HG02870 (cell line): ENCODE measurements at regions not wholly inside any gene's neighbourhood (a gene's known extent, or its start where the extent isn't known, plus 50 kb on each side); places are given as distances from the start of the nearest gene placed in this dataset.

Experiments
- ATAC-seq: cut with Tn5 transposase; IDR thresholded peaks from one replicate; pipeline ENCODE4 v1.9.1; 2021; ENCODE audit warnings: mild to moderate bottlenecking, moderate library complexity; ENCODE audit not compliant: unreplicated experiment

DNA sequence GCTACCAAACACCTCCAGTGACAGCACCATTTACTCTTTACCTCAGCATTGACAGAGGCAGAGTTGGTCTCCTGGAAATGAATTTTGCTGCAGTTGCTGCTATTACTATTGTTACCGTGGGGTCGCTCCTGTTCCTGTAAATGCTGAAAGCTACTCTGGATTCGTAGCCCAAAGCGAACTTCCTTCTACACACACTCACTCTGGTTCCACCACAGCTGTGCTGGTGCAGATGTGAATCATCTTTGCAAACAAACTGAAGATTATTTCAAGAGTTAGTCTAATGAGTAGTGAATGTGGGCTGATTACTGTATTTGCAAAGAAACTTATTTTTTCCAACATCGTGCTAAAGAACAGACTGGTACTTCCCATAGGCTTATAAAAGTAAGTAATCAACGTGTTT, 304.0 kb downstream of the LPIN1 start:
- ATAC-seq: no peak

GRCh38 chr2:12051831-12052230, 305.4 kb downstream of the LPIN1 start:
- no peak for ATAC-seq

GRCh38 chr2:12052796-12053195, 306.4 kb downstream of the LPIN1 start:
- no peak for ATAC-seq

- no peak for ATAC-seq
Measured at GRCh38 chr2:12054956-12055618, 308.7 kb downstream of the LPIN1 start.

- peak; percentile 75 for ATAC-seq
Measured at GRCh38 chr2:12057436-12058166, 311.2 kb downstream of the LPIN1 start.

GRCh38 chr2:12059616-12060441, 313.4 kb downstream of the LPIN1 start:
- no peak for ATAC-seq

DNA sequence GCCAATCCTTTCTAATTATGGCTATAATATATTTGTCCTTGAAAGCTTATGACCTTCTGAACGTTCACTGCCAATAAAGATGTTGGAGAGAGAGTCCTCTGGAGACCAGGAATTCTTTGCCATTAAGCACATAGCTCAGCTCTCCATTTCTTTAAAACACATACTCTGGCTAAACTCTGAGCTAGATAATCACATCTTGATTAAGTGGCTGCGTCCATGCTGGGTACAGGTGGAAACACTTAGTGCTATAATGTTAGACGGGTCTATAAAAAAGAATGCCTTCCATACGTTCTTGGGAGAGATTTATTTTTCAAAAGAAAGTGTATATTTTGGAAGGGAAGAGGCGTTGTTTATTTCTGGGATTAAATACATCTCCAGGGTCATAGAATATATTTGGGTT, 314.5 kb downstream of the LPIN1 start:
- no peak for ATAC-seq

- no peak for ATAC-seq
Measured at GRCh38 chr2:12061286-12062052, 315.0 kb downstream of the LPIN1 start.

DNA sequence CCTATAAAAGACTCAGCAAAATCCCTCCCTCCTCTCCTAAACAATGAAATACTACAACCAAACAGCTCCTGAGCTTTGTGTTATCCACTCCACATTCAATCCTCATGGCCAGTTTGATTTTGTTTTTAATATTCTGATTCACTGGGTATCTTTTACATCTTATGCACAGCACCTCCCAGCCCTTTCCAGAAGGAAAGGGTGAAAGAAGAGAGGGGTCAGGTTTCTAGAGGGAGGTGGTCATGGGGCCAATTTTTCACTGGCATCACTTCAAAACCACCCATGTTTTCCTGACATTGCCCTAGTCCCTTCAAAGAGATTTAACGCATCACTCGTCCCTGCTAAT, 315.6 kb downstream of the LPIN1 start:
- no peak for ATAC-seq

- no peak for ATAC-seq
Measured at GRCh38 chr2:12063210-12063609, 316.8 kb downstream of the LPIN1 start.

DNA sequence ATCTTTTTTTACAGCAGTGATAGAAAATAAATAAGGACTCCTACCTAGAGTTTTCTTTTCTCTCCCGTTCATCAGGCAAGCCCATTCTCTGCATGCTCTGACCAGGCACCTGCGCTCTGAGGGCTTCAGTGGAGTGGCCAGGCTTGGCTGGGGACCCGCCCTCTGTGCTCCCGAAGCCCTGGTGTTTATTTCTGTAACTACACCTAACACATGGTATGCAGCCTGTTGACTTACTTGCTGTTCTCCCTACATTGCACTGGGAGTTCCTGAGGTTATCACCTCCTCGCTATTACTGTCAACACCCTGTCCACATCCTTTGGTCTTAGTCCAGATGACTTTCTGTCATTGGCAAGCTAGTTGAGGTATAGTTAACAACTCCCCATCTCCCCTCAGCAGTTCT, 317.7 kb downstream of the LPIN1 start:
- ATAC-seq: no peak

DNA sequence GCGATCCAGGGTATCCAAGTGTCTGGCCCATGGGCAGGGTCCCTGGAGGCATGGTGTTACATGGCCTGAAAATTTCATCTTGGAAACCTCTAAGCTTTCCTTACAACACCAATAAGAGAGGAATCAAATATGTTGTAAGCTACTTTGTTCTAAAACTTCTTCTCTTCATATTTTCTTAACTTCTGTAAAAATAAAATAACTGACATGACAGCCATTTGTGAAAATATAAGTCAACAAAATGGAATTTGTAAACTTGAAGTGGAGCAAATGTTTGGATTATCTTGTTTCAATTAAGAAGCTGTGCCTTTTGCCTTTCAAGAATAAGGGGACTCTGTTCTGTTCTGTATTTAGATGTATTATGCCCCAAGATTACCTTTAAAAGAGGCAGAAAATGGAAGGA, 319.7 kb downstream of the LPIN1 start:
- no peak for ATAC-seq

DNA sequence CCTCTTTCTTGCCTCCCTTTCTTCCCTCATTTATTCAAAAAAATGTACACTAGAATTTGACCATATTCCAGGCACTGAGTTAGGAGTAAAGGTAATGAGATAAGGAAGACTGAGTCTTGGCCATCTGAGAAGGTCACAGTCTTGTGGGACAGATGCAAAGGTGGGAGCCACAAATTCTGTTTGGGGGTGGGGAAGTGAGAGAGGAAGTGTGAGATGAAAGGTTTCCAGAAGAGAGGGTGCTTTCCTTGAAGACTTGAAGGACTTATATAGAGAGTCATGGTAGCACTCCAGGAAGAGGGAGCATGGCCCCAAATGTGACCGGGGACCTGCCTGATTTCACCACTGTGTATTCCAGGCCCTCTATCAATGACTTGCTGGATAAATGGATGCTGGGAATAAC, 320.6 kb downstream of the LPIN1 start:
- ATAC-seq: no peak

- ATAC-seq: no peak
Measured at GRCh38 chr2:12068796-12069538, 322.5 kb downstream of the LPIN1 start.

DNA sequence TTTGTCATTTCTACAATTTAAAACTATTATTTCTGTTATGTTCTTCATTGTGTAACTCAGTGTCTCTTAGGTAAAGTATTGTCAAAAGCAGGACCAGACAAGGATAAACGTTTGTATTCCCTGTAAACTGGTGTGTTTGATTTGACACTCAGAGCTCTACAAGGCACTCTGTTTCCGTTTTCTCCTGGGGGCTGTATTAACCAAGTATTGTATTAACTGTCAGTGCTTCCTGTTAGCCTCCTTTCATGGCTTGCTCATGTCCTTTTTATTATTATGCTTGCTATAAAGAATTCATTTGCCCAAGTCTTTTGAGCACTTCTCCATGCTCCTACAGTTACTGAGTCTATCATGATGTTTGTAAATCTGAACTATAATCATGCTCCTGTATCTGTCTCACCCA, 323.7 kb downstream of the LPIN1 start:
- ATAC-seq: peak; percentile 7

DNA sequence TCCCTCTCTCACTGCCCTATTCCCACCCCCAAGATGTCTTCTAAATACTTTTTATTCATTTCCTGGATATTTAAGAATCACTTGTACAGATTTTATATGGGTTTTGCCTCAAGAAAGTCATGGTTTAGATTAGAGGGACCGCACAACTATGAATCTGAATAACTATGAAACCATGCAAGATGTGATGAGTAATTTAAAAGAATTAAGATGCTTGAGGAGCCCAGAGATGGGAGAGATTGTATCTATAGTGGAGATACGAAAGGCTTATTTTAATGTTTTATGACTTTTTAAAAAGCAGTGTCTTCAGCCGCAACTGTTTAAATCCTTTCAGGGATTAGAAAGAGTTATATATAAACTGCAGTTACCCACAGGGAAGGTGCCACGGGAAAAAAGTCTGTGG, 324.1 kb downstream of the LPIN1 start:
- ATAC-seq: peak; percentile 34

DNA sequence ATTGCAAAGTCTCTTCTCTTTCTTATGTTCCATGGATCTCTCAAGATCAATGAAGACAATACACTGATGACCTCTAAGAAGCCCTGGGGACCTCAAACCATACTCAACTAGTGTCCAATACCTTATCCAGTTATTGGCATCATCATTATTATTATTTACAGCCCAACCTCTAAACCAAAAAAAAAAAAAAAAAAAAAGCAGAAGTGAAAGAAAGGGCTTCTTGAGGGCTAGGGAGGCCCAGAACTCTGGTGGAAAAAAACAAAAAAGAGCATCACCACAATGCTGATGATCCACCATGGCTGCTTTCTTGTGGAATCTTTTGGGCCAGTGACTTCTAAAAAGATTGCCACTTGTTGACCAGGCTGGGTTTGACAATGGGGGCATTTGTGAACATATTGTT, 324.9 kb downstream of the LPIN1 start:
- ATAC-seq: peak; percentile 75

DNA sequence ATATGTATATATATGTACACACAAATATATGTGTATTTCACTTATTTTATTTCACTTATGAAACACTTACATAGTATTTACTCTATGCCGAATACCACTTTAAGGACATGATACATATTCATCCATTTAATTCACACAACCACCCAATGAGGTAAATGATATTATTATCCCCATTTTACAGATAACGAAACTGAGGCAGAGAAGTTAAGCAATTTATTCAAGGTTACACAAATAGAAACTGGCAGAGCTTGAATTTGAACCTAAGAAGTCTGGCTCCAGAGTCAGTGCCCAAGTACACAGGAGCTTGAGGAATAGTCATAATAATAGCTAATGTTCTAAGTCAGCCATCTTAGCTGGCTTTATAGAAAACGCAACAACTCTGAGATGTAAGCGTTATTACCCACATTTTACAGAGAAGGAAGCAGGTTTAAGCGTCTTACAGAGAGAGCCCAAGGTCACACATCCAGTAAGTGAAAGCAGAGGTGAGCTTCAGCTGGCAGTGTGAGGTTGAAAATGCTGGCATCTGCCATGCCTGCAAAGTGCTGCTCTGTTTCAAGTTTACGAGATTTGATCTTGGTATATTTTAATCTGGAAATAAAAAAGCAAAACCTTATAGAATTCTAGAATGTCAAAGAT, 326.9 kb downstream of the LPIN1 start:
- ATAC-seq: no peak

GRCh38 chr2:12074126-12074844, 327.9 kb downstream of the LPIN1 start:
- no peak for ATAC-seq
